ENCODE measurements at regions not wholly inside any gene's neighbourhood (a gene's known extent, or its start where the extent isn't known, plus 50 kb on each side); places are given as distances from the start of the nearest gene placed in this dataset.
"Not testable (repeated sequence)": the region's sequence is repeated elsewhere in the genome, so short reads cannot be mapped to it uniquely, and the experiment has no call there.

DNA sequence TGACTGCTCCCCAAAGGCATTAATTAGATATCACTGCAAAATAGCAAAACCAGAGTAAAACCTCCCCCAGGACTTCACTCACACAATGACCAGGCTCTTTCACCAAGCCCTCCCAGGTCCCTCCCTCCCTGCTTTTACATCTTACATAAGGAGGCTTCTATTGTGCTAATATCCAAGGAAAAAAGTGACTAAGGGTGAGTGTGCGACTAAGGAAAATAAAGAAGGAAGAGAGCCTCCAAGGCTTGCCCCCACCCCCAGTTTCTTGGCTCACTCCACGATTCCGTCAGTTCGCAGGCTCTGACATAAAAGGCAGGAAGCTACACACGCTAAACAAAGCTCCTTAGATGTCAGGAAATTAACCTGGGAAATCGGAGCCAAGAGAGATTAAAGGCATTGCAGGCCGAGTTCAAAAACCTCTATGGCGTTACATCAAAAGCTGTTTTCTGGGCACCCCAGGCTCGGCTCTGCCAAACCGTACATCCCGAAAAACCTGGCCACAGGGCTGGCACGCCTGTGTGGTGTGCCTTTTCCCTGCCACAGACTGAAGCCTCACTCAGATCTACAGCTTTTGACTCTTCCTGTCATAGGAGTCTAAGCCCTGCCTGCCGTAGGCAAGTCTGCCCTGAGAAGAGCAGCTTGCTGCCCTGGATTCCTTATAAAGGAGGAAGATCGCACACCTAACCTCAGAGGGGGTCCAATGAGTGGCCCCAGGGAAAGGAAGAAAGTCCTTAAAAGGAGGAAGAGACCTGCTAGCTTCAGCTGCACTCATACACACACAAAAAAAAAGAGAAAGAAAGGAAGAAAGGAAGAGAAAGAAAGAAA is 67.0 kb upstream of the SERP2 start:
- DNase-seq (ENCODE audit: extremely low spot score, insufficient read length, low read depth) = no peak
- no peak for FAIRE-seq

DNA sequence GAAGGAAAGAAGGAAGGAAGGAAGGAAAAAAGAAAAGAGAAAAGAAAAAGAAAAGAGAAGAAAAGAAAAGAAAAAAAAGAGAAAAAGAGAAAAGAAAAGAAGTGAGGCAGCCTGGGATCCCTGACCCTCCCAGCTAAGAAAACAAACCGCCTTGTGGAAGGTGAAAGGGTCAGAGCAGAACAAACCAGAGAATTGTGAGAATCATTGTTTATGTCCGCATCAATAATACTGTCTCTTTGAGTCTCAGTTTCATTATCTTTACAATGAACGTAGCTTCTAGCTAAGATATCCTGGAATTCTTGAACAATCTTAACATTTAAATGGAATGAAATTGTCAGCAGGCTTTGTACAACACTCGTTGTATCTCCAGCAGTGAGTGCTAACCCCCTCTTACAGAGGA is 66.4 kb upstream of the SERP2 start:
- FAIRE-seq (no peak), DNase-seq (ENCODE audit: extremely low spot score, insufficient read length, low read depth) (no peak)

- FAIRE-seq (no peak), DNase-seq (ENCODE audit: extremely low spot score, insufficient read length, low read depth) (no peak)
These were observed 65.8 kb upstream of the SERP2 start for GRCh38 chr13:44307844-44308243.

- no peak for DNase-seq (ENCODE audit: extremely low spot score, insufficient read length, low read depth)
These were observed 65.3 kb upstream of the SERP2 start for GRCh38 chr13:44308352-44308751.

DNA sequence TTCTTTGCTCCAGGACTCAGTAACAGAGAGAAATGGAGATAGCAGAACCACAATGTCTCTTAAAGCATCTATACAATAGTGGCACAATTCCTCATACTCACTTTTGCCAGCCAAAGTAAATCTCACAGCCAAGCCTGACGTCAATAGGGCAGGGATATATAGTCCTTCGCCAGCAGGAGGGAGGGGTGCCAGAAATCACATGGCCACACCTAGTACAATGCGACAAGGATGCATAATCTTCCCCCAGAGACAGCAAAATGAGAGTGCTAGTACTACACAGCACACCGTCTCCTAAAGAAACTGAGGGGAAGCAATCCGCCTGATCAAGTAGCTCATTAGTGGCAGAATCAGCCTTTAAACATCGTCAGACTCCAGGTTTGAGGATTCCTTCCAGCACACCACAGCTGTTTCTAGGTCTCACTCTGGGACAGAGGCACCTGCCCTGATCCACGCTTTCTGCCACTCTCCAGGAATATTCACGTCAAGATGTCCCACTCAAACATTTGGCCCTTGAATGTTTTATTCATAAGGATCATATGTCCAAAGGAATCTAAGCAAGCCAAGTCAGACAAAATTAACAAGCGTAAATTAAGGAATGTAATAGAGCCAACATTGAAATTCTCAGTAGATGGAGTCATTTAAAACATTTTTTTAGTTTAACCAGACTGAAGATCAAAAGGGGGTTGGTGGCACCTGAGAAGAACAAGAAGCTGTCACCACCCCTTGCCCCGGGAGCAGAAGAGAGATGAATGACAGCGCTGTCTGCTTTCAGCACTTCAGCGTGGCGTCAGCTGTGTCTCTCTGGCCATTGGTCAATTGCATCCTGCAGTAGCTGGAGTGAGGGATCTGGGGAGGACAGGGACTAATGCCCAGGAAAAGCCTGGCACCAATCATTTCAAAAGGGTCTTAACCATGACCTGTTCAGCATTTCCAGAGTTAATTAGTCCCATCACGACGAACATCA is 63.5 kb upstream of the SERP2 start:
- DNase-seq (ENCODE audit: extremely low spot score, insufficient read length, low read depth) (no peak), FAIRE-seq (no peak)

More at GRCh38 chr13:44308352-44308751, 65.3 kb upstream of the SERP2 start:
- FAIRE-seq = no peak

DNA sequence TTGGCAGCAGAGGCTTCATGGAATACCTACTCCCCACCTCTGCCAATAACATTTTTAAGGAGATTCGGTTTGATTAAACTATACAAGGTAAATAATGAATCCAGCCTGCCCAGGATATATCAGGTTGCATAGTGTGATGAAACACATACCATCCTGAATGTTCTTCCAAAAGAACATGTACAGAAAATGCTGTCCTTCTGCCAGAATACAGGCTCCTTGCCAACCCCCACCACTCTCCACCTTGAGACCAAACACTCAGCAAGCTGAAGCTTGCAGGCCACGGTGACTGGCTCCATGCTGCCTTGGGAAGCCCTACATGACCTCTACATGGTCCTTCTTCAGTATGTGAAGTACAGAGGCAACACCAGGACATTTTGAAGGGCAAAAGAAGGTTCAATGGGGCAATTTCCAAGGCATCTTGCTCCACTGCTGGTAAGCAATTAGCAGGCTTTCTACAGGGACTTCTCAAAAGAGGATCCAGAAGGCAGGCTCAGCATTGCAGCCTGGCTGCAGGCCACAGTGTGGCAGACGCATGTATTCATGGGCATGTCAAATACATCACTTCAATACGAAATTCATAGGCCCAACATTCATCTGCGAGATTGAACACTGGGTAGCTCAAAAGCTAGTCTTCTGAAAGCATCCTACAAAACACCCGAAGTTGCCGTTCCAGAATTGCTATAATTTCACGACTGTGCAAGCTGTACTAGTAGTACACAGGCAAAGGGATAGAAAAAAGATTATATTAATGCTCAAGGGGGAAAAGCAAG is 62.4 kb upstream of the SERP2 start:
- DNase-seq (ENCODE audit: extremely low spot score, insufficient read length, low read depth) = no peak
- no peak for FAIRE-seq

GRCh38 chr13:44312131-44312530 is 61.5 kb upstream of the SERP2 start:
- DNase-seq (ENCODE audit: extremely low spot score, insufficient read length, low read depth) = no peak
- FAIRE-seq = no peak

DNA sequence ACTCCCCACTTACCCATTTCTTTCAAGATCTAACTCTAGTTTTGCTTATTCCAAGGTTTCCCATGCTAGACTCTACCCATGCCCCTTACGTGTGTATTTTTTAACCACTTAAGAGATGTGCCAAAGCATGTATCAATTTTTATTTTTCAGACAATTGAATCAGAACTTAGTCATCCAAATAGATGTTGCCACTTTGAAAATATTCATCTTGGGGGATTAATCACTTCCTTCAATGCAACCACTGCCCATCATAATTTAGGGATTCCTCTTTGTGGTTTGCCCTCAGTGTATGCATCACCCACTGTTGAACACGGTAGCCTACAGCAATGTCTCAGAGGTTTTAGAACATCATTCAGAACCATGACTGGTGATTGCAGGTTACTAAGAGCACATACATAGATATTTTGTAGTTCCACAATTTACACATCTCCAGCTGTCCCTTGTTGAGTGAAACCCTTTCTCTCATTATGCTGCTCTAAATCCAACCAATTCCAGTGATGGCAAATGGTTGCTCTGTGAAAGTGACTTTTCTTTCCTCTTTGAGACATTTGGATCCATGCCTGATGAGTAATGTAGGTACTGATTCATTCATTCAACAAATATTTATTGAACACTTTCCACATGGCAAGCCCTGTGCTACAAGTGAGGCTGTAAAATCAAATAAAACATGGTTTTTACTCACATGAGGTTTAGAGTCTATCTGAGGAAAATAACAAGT is 60.6 kb upstream of the SERP2 start:
- no peak for DNase-seq (ENCODE audit: extremely low spot score, insufficient read length, low read depth)
- no peak for FAIRE-seq

DNA sequence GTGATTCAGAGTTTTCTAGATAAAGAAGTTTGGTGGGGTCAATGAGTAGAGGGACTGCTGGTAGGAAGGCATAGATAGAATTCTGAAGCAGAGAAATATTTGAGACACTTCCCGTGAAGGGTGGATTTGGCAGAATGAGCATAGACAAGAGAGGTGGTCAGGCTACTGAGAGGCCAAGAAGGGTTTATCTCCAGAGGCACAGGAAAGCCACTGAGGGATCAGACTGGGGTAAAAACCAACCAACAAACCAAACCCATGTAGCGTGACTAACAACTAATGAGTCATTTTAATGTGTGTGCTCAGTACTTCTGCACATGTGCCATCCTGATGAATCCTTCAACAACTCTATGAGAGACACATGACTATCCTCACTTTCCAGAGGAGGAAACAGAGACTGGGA is 60.0 kb upstream of the SERP2 start:
- FAIRE-seq = no peak
- DNase-seq (ENCODE audit: extremely low spot score, insufficient read length, low read depth) = no peak

DNA sequence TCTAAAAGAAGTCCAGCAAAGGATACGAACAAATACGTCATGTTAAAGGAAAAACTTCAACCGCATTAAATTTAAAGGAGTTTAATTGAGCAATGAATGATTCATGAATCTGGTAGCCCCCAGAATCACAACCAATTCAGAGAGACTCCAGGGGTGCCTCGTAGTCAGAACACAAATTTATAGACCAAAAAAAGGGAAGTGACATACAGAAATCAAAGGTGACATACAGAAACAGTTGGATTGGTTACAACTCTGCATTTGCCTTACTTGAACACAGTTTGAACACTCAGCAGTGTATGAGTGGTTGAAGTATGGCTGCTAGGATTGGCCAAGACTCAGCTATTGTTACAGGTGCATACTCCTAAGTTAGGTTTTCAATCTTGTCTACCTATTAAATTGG is 59.5 kb upstream of the SERP2 start:
- DNase-seq (ENCODE audit: extremely low spot score, insufficient read length, low read depth); FAIRE-seq: not testable (repeated sequence)

- DNase-seq (ENCODE audit: extremely low spot score, insufficient read length, low read depth) (no peak), FAIRE-seq (no peak)
These were observed 55.9 kb upstream of the SERP2 start for GRCh38 chr13:44317752-44318151.

- no peak for DNase-seq (ENCODE audit: extremely low spot score, insufficient read length, low read depth)
- no peak for FAIRE-seq
These were observed 55.5 kb upstream of the SERP2 start for GRCh38 chr13:44318161-44318560.

GRCh38 chr13:44320611-44321010 is 53.0 kb upstream of the SERP2 start:
- FAIRE-seq (no peak), DNase-seq (ENCODE audit: extremely low spot score, insufficient read length, low read depth) (no peak)

DNA sequence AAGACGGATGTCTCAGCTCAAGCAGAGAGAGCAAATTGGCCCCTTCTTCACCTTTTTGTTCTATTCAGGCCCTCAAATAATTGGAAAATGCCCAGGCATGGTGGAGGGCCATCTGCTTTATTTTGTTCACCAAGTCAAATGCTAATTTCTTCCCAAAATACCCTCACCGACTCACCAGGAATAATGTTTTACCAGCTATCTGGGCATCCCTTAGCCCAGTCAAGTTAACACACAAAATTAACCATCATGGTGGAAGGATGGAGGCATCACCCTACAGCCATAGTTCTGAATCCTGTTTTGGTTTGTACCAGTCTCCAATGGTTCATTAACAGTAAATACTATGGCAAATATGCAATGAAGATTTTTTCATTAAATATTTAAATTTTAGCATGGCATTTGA is 51.7 kb upstream of the SERP2 start:
- FAIRE-seq (no peak), DNase-seq (ENCODE audit: extremely low spot score, insufficient read length, low read depth) (no peak)

- FAIRE-seq = no peak
- DNase-seq (ENCODE audit: extremely low spot score, insufficient read length, low read depth) = no peak
These were observed 50.7 kb upstream of the SERP2 start for GRCh38 chr13:44322928-44323327.

DNA sequence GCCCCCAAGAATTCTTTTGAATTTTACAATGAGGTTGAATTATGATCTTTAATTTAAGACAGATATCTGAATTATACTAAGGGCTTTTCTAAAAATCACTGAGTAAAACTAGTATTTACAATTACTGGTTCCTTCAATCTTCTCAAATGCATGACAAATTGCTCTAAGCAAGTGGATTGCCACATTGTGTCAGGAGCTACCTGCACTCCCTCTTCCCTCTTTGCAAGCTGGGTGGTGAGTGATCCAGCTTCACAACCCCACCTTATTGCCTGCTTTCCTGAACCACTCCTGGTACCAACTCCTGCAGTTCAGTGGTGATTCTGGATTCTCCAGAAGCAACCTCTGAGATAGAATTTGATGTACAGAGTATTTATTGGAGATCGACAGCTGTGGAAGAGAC is 49.9 kb upstream of the SERP2 start:
- FAIRE-seq (no peak), DNase-seq (ENCODE audit: extremely low spot score, insufficient read length, low read depth) (no peak)
